ENCODE measurements at regions not wholly inside any gene's neighbourhood (a gene's known extent, or its start where the extent isn't known, plus 50 kb on each side); places are given as distances from the start of the nearest gene placed in this dataset.

DNA sequence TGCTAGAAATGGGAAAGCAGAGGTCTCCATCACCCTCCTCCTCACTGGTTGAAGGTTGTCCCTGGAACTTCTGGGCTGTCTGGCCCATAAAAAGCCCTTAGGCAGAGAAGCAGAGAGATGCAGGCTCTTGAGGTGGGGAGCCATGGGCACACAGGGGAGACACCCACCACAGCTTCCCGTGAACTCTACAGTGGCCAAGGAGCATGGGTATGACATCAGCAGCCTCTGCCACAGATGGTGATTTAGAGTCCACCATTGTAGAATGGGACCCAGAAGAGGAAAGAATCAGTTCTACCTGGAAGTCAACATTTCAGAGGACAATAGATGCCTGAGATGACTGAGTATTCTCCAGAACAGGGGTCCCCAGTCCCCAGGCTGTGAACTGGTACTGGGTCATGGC is 105.6 kb upstream of the LRRN1 start:
- 0% methylated on average over 1 of the region's 1 CpG for WGBS (ENCODE audit: insufficient coverage, low coverage, missing lambda C conversion rate)
- H3K4me1 ChIP-seq (replicated peaks in 1 of 2; ENCODE audit: control insufficient read depth in 2 of 2, insufficient read depth in 2 of 2, low read length in 2 of 2) = no peaks in the 10 kb centered on the region
- no peaks in the 10 kb centered on the region for H4K20me1 ChIP-seq (replicated peaks; ENCODE audit: control insufficient read depth, insufficient read depth, low read length)
- ChIA-PET CTCF (ENCODE audit: low intra/inter-chr PET ratio) (interaction anchor here (1.0 kb wide), 1 partner anchor 10 kb away, joined by 3 read pairs; no protein-coding TSS in a partner anchor), POLR2A (no interaction called here)
- H3K4me2 ChIP-seq (ENCODE audit: insufficient read depth, low read length) = no peak overlapping the region
- BruUV-seq (replicated peaks) = no TSS peak
- H2AFZ ChIP-seq (ENCODE audit: low read depth, low read length) = no peak overlapping the region
- H3K27me3 ChIP-seq (ENCODE audit: control insufficient read depth in 2 of 2, insufficient read depth in 2 of 2, low read length in 2 of 2) = no peaks in the 10 kb centered on the region
- H3K36me3 ChIP-seq (ENCODE audit: control insufficient read depth, insufficient read depth, low read length) = no peaks in the 10 kb centered on the region
- H3K79me2 ChIP-seq (ENCODE audit: control insufficient read depth, insufficient read depth, low read length) = no peaks in the 10 kb centered on the region
- FAIRE-seq = no peak
- H3K4me3 ChIP-seq = no peak overlapping the region
- peaks cover 4% of the 10 kb centered on the region; the same call in 1 of the 2 replicates for H3K9me3 ChIP-seq (replicated peaks; ENCODE audit: control insufficient read depth, insufficient read depth, low read depth, low read length)
- no peak for ATAC-seq
- no peak for DNase-seq (ENCODE audit: extremely low read depth in 1 of 4, low spot score in 3 of 4)
- H3K9ac ChIP-seq (ENCODE audit: insufficient read depth in 1 of 2, low read depth in 2 of 2, low read length in 2 of 2) = no peak overlapping the region
- intact Hi-C loops (cut with micrococcal nuclease) = no loop called here
- TF ChIP-seq ZNF830 (CRISPR knock-in tag; IDR thresholded peaks at IDR 0.05) (no peak), ZNF655 (CRISPR knock-in tag; IDR thresholded peaks at IDR 0.05) (no peak), HBP1 (CRISPR knock-in tag; IDR thresholded peaks at IDR 0.05) (no peak), GMEB1 (CRISPR knock-in tag; IDR thresholded peaks at IDR 0.05) (no peak), MTA2 (IDR thresholded peaks at IDR 0.05; ENCODE audit: low read depth) (no peak), IFI16 (CRISPR knock-in tag; IDR thresholded peaks at IDR 0.05) (no peak), TEAD2 (tag; IDR thresholded peaks at IDR 0.05) (no peak), NFIC (IDR thresholded peaks at IDR 0.05) (no peak), ATF1 (CRISPR knock-in tag; IDR thresholded peaks at IDR 0.05) (no peak), ATF1 (tag; IDR thresholded peaks at IDR 0.05) (no peak)
- TF ChIP-seq, protein P1, sequence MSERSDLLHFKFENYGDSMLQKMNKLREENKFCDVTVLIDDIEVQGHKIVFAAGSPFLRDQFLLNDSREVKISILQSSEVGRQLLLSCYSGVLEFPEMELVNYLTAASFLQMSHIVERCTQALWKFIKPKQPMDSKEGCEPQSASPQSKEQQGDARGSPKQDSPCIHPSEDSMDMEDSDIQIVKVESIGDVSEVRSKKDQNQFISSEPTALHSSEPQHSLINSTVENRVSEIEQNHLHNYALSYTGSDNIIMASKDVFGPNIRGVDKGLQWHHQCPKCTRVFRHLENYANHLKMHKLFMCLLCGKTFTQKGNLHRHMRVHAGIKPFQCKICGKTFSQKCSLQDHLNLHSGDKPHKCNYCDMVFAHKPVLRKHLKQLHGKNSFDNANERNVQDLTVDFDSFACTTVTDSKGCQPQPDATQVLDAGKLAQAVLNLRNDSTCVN (CRISPR knock-in tag; IDR thresholded peaks at IDR 0.05) = no peak
- TF ChIP-seq, protein P2, sequence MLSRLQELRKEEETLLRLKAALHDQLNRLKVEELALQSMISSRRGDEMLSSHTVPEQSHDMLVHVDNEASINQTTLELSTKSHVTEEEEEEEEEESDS (CRISPR knock-in tag; IDR thresholded peaks at IDR 0.05) = no peak
- in situ Hi-C loops (cut with MboI) = no loop called here
- H3K27ac ChIP-seq (ENCODE audit: extremely low read depth, low read depth, low read length) = no peak overlapping the region
- no peaks in the 10 kb centered on the region for H3K9me1 ChIP-seq (ENCODE audit: control insufficient read depth, insufficient read depth, low read length)

Measured in K562 (cell line).